ENCODE measurements at regions not wholly inside any gene's neighbourhood (a gene's known extent, or its start where the extent isn't known, plus 50 kb on each side); places are given as distances from the start of the nearest gene placed in this dataset.

GRCh38 chr18:2032036-2032435 lies 539.3 kb downstream of the METTL4 start:
- Histone ChIP-seq H3K27me3 (ENCODE audit: control insufficient read depth, insufficient read depth, low read length) (no peaks in the 10 kb centered on the region), H3K4me3 (ENCODE audit: low read depth, low read length) (no peak overlapping the region), H3K36me3 (ENCODE audit: control insufficient read depth, insufficient read depth, low read length) (no peaks in the 10 kb centered on the region)
- ChIA-PET CTCF (no interaction called here), POLR2A (no interaction called here)
- no peak for DNase-seq (ENCODE audit: low read depth)
- TF ChIP-seq CTCF (IDR thresholded peaks at IDR 0.05; ENCODE audit: insufficient read depth, low read depth, low read length): no peak

GRCh38 chr18:2035056-2035455 lies 536.2 kb downstream of the METTL4 start:
- TF ChIP-seq CTCF (IDR thresholded peaks at IDR 0.05; ENCODE audit: insufficient read depth, low read depth, low read length): no peak

DNA sequence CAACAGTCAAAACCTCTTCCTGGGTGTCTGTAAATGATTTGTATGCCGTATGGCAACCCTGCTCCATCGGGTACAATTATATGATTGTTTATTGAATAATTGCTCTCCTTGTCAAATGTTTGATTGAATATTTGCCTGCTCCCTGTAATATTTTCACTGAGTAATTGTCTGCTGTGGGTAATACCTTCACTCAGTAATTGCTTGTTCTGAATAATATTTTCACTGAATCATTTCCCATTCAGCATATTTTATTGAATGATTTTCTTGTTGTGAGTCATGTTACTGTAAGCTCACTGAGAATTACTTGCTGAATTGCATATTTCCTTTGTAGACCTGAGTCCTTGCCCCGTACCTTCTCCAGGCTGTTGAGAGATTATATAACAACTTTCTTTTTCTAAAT lies 535.2 kb downstream of the METTL4 start:
- TF ChIP-seq CTCF (IDR thresholded peaks at IDR 0.05; ENCODE audit: insufficient read depth, low read depth, low read length): no peak
- Histone ChIP-seq H3K36me3 (ENCODE audit: control insufficient read depth, insufficient read depth, low read length) (no peaks in the 10 kb centered on the region), H3K27me3 (ENCODE audit: control insufficient read depth, insufficient read depth, low read length) (no peaks in the 10 kb centered on the region), H3K4me3 (ENCODE audit: low read depth, low read length) (no peak overlapping the region)
- no peak for DNase-seq (ENCODE audit: low read depth)
- ChIA-PET CTCF (interaction anchor here (0.6 kb wide), 1 partner anchor 204 kb away, joined by 3 read pairs; no protein-coding TSS in a partner anchor), POLR2A (no interaction called here)

More at GRCh38 chr18:2035056-2035455, 536.2 kb downstream of the METTL4 start:
- ChIA-PET CTCF (interaction anchor here (0.6 kb wide), 1 partner anchor 23 kb away, joined by 3 read pairs; no protein-coding TSS in a partner anchor), POLR2A (no interaction called here)
- H3K36me3 ChIP-seq (ENCODE audit: control insufficient read depth, insufficient read depth, low read length): no peaks in the 10 kb centered on the region
- no peak overlapping the region for H3K4me3 ChIP-seq (ENCODE audit: low read depth, low read length)
- no peaks in the 10 kb centered on the region for H3K27me3 ChIP-seq (ENCODE audit: control insufficient read depth, insufficient read depth, low read length)
- DNase-seq (ENCODE audit: low read depth): no peak

GRCh38 chr18:2040279-2040678 lies 531.0 kb downstream of the METTL4 start:
- CTCF ChIA-PET: no interaction called here
- TF ChIP-seq CTCF (IDR thresholded peaks at IDR 0.05; ENCODE audit: insufficient read depth, low read depth, low read length): no peak
- H3K27me3 ChIP-seq (ENCODE audit: control insufficient read depth, insufficient read depth, low read length): no peaks in the 10 kb centered on the region
- no peak overlapping the region for H3K4me3 ChIP-seq (ENCODE audit: low read depth, low read length)
- POLR2A ChIA-PET: no interaction called here
- no peak for DNase-seq (ENCODE audit: low read depth)
- no peaks in the 10 kb centered on the region for H3K36me3 ChIP-seq (ENCODE audit: control insufficient read depth, insufficient read depth, low read length)

DNA sequence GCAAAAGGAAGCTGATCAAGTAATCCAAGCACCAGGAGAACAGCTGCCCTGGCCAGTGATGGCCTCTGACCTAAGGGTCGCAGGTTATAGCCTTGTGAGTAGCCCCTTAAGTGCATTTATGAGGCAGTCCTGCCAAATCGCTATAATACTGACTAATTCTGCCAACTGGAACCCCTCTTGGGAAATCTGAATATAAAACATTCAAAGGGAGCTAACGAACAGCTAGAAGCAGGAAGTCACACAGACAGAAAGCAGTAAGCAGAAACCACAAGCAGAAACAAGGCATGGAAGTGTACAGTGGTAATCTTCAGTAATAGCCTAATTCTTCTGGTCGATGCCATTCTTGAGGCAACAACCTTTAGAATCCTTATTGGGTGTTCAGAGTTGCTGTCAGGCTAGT lies 521.3 kb downstream of the METTL4 start:
- H3K4me3 ChIP-seq (ENCODE audit: low read depth, low read length): no peak overlapping the region
- ChIA-PET CTCF (no interaction called here), POLR2A (no interaction called here)
- H3K27me3 ChIP-seq (ENCODE audit: control insufficient read depth, insufficient read depth, low read length): no peaks in the 10 kb centered on the region
- no peak for TF ChIP-seq CTCF (IDR thresholded peaks at IDR 0.05; ENCODE audit: insufficient read depth, low read depth, low read length)
- no peaks in the 10 kb centered on the region for H3K36me3 ChIP-seq (ENCODE audit: control insufficient read depth, insufficient read depth, low read length)
- no peak for DNase-seq (ENCODE audit: low read depth)

Data from BJ (cell line).